OCI-LY1 (cell line): ENCODE measurements at regions not wholly inside any gene's neighbourhood (a gene's known extent, or its start where the extent isn't known, plus 50 kb on each side); places are given as distances from the start of the nearest gene placed in this dataset.

Experiments used
- CTCF ChIP-seq: fragments of 200-600 bp; sonication (generic), shearing (Covaris generic); IDR thresholded peaks from 2 replicates; pipeline ENCODE4 v1.5.1; 2017; ENCODE audit warnings: mild to moderate bottlenecking, antibody characterized with exemption, low read length, moderate library complexity, mixed read lengths
- EZH2 ChIP-seq: fragments of 200-600 bp; sonication (generic), shearing (Covaris generic); IDR thresholded peaks from 2 replicates; pipeline ENCODE4 v1.8.0; 2017; ENCODE audit warnings: borderline replicate concordance, mixed run types, mild to moderate bottlenecking, antibody characterized with exemption, low read length, moderate library complexity, mixed read lengths

GRCh38 chr5:2818936-2819335 is 67.5 kb upstream of the IRX2 start:
- TF ChIP-seq CTCF (no peak), EZH2 (no peak)
